NCI-H526 treated with DMSO at 0.1 percent for 48 hours (cell line): ENCODE measurements at regions not wholly inside any gene's neighbourhood (a gene's known extent, or its start where the extent isn't known, plus 50 kb on each side); places are given as distances from the start of the nearest gene placed in this dataset.

ENCODE experiments used
- DNase-seq: peaks from one replicate; lab custom pipeline; 2025; lab: John Stamatoyannopoulos, UW

- DNase-seq: no peak
These were observed 127.0 kb upstream of the STMND1 start for GRCh38 chr6:16974704-16975359.

GRCh38 chr6:16974387-16974673 lies 127.5 kb upstream of the STMND1 start:
- DNase-seq: no peak

- DNase-seq: no peak
These were observed 128.1 kb upstream of the STMND1 start for GRCh38 chr6:16973545-16974386.

- DNase-seq: no peak
These were observed 128.8 kb upstream of the STMND1 start for GRCh38 chr6:16973051-16973450.

- no peak for DNase-seq
These were observed 129.3 kb upstream of the STMND1 start for GRCh38 chr6:16972535-16972934.

GRCh38 chr6:16969699-16970655 lies 131.9 kb upstream of the STMND1 start:
- no peak for DNase-seq

- no peak for DNase-seq
These were observed 133.7 kb upstream of the STMND1 start for GRCh38 chr6:16968101-16968500.

GRCh38 chr6:16967470-16967817 lies 134.4 kb upstream of the STMND1 start:
- DNase-seq: no peak

- DNase-seq: no peak
These were observed 134.9 kb upstream of the STMND1 start for GRCh38 chr6:16966791-16967469.

GRCh38 chr6:16965689-16966088 lies 136.2 kb upstream of the STMND1 start:
- DNase-seq: no peak

GRCh38 chr6:16964553-16965499 lies 137.0 kb upstream of the STMND1 start:
- peak; percentile 63 for DNase-seq

GRCh38 chr6:16961577-16961976 lies 140.3 kb upstream of the STMND1 start:
- no peak for DNase-seq

GRCh38 chr6:16959789-16960188 lies 142.1 kb upstream of the STMND1 start:
- DNase-seq: no peak

- DNase-seq: no peak
These were observed 145.5 kb upstream of the STMND1 start for GRCh38 chr6:16956361-16956760.

GRCh38 chr6:16955899-16956298 lies 146.0 kb upstream of the STMND1 start:
- no peak for DNase-seq

GRCh38 chr6:16953905-16954304 lies 147.9 kb upstream of the STMND1 start:
- DNase-seq: no peak

GRCh38 chr6:16953446-16953845 lies 148.4 kb upstream of the STMND1 start:
- DNase-seq: no peak

GRCh38 chr6:16950825-16951495 lies 150.9 kb upstream of the STMND1 start:
- DNase-seq: no peak

- no peak for DNase-seq
These were observed 151.5 kb upstream of the STMND1 start for GRCh38 chr6:16950302-16950701.

GRCh38 chr6:16949716-16950115 lies 152.1 kb upstream of the STMND1 start:
- no peak for DNase-seq
